ENCODE measurements at regions not wholly inside any gene's neighbourhood (a gene's known extent, or its start where the extent isn't known, plus 50 kb on each side); places are given as distances from the start of the nearest gene placed in this dataset.
"Not testable (repeated sequence)": the region's sequence is repeated elsewhere in the genome, so short reads cannot be mapped to it uniquely, and the experiment has no call there.

- no peak for DNase-seq (ENCODE audit: low spot score)
Measured at GRCh38 chr10:33861016-33861704, 526.7 kb upstream of the NRP1 start.

- DNase-seq (ENCODE audit: low spot score), result no peak
Measured at GRCh38 chr10:33860552-33860951, 526.1 kb upstream of the NRP1 start.

- DNase-seq (ENCODE audit: low spot score), result no peak
Measured at GRCh38 chr10:33859319-33860022, 525.0 kb upstream of the NRP1 start.

- DNase-seq (ENCODE audit: low spot score), result no peak
Measured at GRCh38 chr10:33858326-33858725, 523.9 kb upstream of the NRP1 start.

GRCh38 chr10:33853221-33853620 lies 518.8 kb upstream of the NRP1 start:
- not testable (repeated sequence) for DNase-seq (ENCODE audit: low spot score)

- no peak for DNase-seq (ENCODE audit: low spot score)
Measured at GRCh38 chr10:33843379-33843778, 508.9 kb upstream of the NRP1 start.

- DNase-seq (ENCODE audit: low spot score), result no peak
Measured at GRCh38 chr10:33841678-33842077, 507.2 kb upstream of the NRP1 start.

GRCh38 chr10:33838731-33839130 lies 504.3 kb upstream of the NRP1 start:
- DNase-seq (ENCODE audit: low spot score), result no peak

- DNase-seq (ENCODE audit: low spot score), result no peak
Measured at GRCh38 chr10:33837736-33838135, 503.3 kb upstream of the NRP1 start.

GRCh38 chr10:33835556-33835955 lies 501.1 kb upstream of the NRP1 start:
- DNase-seq (ENCODE audit: low spot score), result no peak

- DNase-seq (ENCODE audit: low spot score), result no peak
Measured at GRCh38 chr10:33833566-33833965, 499.1 kb upstream of the NRP1 start.

GRCh38 chr10:33832124-33832787 lies 497.8 kb upstream of the NRP1 start:
- DNase-seq (ENCODE audit: low spot score), result no peak

- no peak for DNase-seq (ENCODE audit: low spot score)
Measured at GRCh38 chr10:33831591-33831990, 497.1 kb upstream of the NRP1 start.

- DNase-seq (ENCODE audit: low spot score), result not testable (repeated sequence)
Measured at GRCh38 chr10:33829899-33830298, 495.4 kb upstream of the NRP1 start.

- no peak for DNase-seq (ENCODE audit: low spot score)
Measured at GRCh38 chr10:33828592-33828991, 494.1 kb upstream of the NRP1 start.

GRCh38 chr10:33826186-33826585 lies 491.7 kb upstream of the NRP1 start:
- no peak for DNase-seq (ENCODE audit: low spot score)

- no peak for DNase-seq (ENCODE audit: low spot score)
Measured at GRCh38 chr10:33822774-33823173, 488.3 kb upstream of the NRP1 start.

GRCh38 chr10:33820531-33820930 lies 486.1 kb upstream of the NRP1 start:
- no peak for DNase-seq (ENCODE audit: low spot score)

- no peak for DNase-seq (ENCODE audit: low spot score)
Measured at GRCh38 chr10:33819206-33819605, 484.7 kb upstream of the NRP1 start.

- no peak for DNase-seq (ENCODE audit: low spot score)
Measured at GRCh38 chr10:33818343-33818742, 483.9 kb upstream of the NRP1 start.

GRCh38 chr10:33817605-33818004 lies 483.1 kb upstream of the NRP1 start:
- no peak for DNase-seq (ENCODE audit: low spot score)

GRCh38 chr10:33815776-33816175 lies 481.3 kb upstream of the NRP1 start:
- DNase-seq (ENCODE audit: low spot score), result no peak

- no peak for DNase-seq (ENCODE audit: low spot score)
Measured at GRCh38 chr10:33813871-33814270, 479.4 kb upstream of the NRP1 start.

Measured in CD4-positive, alpha-beta T cell treated with Interleukin-15 for 4 hours (primary cell).